GM23338 (cell line): ENCODE measurements at regions not wholly inside any gene's neighbourhood (a gene's known extent, or its start where the extent isn't known, plus 50 kb on each side); places are given as distances from the start of the nearest gene placed in this dataset.

ENCODE experiments used
- ATAC-seq: fragments of 200-7000 bp; cut with Tn5 transposase; 3 replicates; pipeline ENCODE4 v1.9.1; 2020
- DNase-seq: peaks from one replicate; pipeline ENCODE4 v3.0.0-alpha.2; 2015; ENCODE audit warnings: low spot score
- H2AFZ ChIP-seq: fragments of 200-600 bp; sonication (generic); 2 replicates; pipeline ENCODE4 v1.8.0; 2016; ENCODE audit warnings: antibody characterized with exemption, mild to moderate bottlenecking, moderate library complexity
- H3F3A ChIP-seq: fragments of 200-600 bp; sonication (generic); replicated peaks from 2 replicates; pipeline ENCODE4 v1.8.0; 2017; ENCODE audit warnings: antibody characterized with exemption, mixed run types, low read depth
- H3K27ac ChIP-seq: fragments of 200-600 bp; sonication (generic); 2 replicates; pipeline ENCODE4 v1.6.1; 2016; ENCODE audit warnings: low read depth
- H3K27me3 ChIP-seq: fragments of 200-600 bp; sonication (generic); 2 replicates; pipeline ENCODE4 v1.8.0; 2016; ENCODE audit warnings: mild to moderate bottlenecking, mixed run types, moderate library complexity; ENCODE audit not compliant: insufficient read depth
- H3K36me3 ChIP-seq: fragments of 200-600 bp; sonication (generic); 2 replicates; pipeline ENCODE4 v1.8.0; 2016; ENCODE audit warnings: mild to moderate bottlenecking; ENCODE audit not compliant: insufficient read depth
- H3K4me1 ChIP-seq: fragments of 200-600 bp; sonication (generic); 2 replicates; pipeline ENCODE4 v1.8.0; 2016; ENCODE audit warnings: mild to moderate bottlenecking, moderate library complexity; ENCODE audit not compliant: insufficient read depth
- H3K4me2 ChIP-seq: fragments of 200-600 bp; sonication (generic); 2 replicates; pipeline ENCODE4 v1.7.1; 2017; ENCODE audit warnings: mixed run types
- H3K4me3 ChIP-seq: fragments of 200-600 bp; sonication (generic); 2 replicates; pipeline ENCODE4 v1.6.1; 2016; ENCODE audit warnings: mixed run types
- H3K79me2 ChIP-seq: fragments of 200-600 bp; sonication (generic); replicated peaks from 2 replicates; pipeline ENCODE4 v1.8.0; 2017; ENCODE audit warnings: mild to moderate bottlenecking; ENCODE audit not compliant: insufficient read depth
- H3K9me2 ChIP-seq: fragments of 200-600 bp; sonication (generic); 2 replicates; pipeline ENCODE4 v1.8.0; 2017; ENCODE audit not compliant: insufficient read depth
- H4K20me1 ChIP-seq: fragments of 200-600 bp; sonication (generic); replicated peaks from 2 replicates; pipeline ENCODE4 v1.8.0; 2017; ENCODE audit warnings: mild to moderate bottlenecking; ENCODE audit not compliant: insufficient read depth
- H3K27ac Mint-ChIP-seq: 2 replicates; pipeline ENCODE4 v1.8.0; 2020; ENCODE audit warnings: inconsistent platforms, mild to moderate bottlenecking, moderate library complexity, mixed read lengths
- H3K27me3 Mint-ChIP-seq: 3 replicates; pipeline ENCODE4 v1.8.0; 2022; ENCODE audit warnings: low read depth, mild to moderate bottlenecking, moderate library complexity, mixed read lengths, inconsistent platforms; ENCODE audit not compliant: insufficient read depth, poor library complexity
- H3K36me3 Mint-ChIP-seq: 3 replicates; pipeline ENCODE4 v1.8.0; 2021; ENCODE audit warnings: low read depth, mild to moderate bottlenecking, inconsistent platforms, moderate library complexity, mixed read lengths
- H3K4me1 Mint-ChIP-seq: 3 replicates; pipeline ENCODE4 v1.8.0; 2020; ENCODE audit warnings: mild to moderate bottlenecking, inconsistent platforms, mixed read lengths
- H3K4me3 Mint-ChIP-seq: 3 replicates; pipeline ENCODE4 v1.8.0; 2021; ENCODE audit warnings: moderate library complexity, mild to moderate bottlenecking, inconsistent platforms, mixed read lengths
- H3K9me3 Mint-ChIP-seq: 3 replicates; pipeline ENCODE4 v1.8.0; 2020; ENCODE audit warnings: moderate library complexity, mild to moderate bottlenecking, inconsistent platforms, mixed read lengths
- CREB1 ChIP-seq: fragments of 250-450 bp; sonication (Bioruptor Pico); IDR thresholded peaks from 2 replicates; pipeline ENCODE4 v1.5.0; 2020; ENCODE audit warnings: low read depth, mild to moderate bottlenecking, moderate library complexity
- CTCF ChIP-seq, 2 experiments: fragments of 200-600 bp in 1 of 2; sonication (generic) in 1 of 2; conservative IDR thresholded peaks; 2 replicates each; pipeline versions ENCODE4 v1.5.1 to v1.6.1; 2016 to 2017; ENCODE audit warnings: antibody characterized with exemption in 2 of 2, low read depth in 2 of 2, mild to moderate bottlenecking in 2 of 2, moderate library complexity in 1 of 2
- ETS1 ChIP-seq: IDR thresholded peaks from 2 replicates; pipeline ENCODE4 v1.6.1; 2016; ENCODE audit warnings: antibody characterized with exemption
- EZH2 ChIP-seq: fragments of 200-600 bp; sonication (generic); IDR thresholded peaks from one replicate; pipeline ENCODE4 v1.8.0; 2017; ENCODE audit warnings: antibody characterized with exemption, mild to moderate bottlenecking, low read depth; ENCODE audit not compliant: unreplicated experiment
- EZH2phosphoT487 ChIP-seq: fragments of 200-600 bp; sonication (generic); IDR thresholded peaks from one replicate; pipeline ENCODE4 v1.8.1; 2018; ENCODE audit warnings: antibody characterized with exemption; ENCODE audit not compliant: unreplicated experiment
- JUNB ChIP-seq: IDR thresholded peaks from one replicate; pipeline ENCODE4 v1.6.1; 2016; ENCODE audit warnings: antibody characterized with exemption; ENCODE audit not compliant: unreplicated experiment
- NANOG ChIP-seq: IDR thresholded peaks from 2 replicates; pipeline ENCODE4 v1.6.1; 2016; ENCODE audit warnings: antibody characterized with exemption, borderline replicate concordance
- POLR2AphosphoS5 ChIP-seq: IDR thresholded peaks from 2 replicates; pipeline ENCODE4 v1.6.1; 2016; ENCODE audit warnings: antibody characterized with exemption, low read depth
- STAT1 ChIP-seq: IDR thresholded peaks from one replicate; pipeline ENCODE4 v1.6.1; 2016; ENCODE audit warnings: antibody characterized with exemption; ENCODE audit not compliant: unreplicated experiment
- ZNF114 ChIP-seq: fragments of 250-450 bp; sonication (Bioruptor Pico); IDR thresholded peaks from 2 replicates; pipeline ENCODE4 v1.5.0; 2020; ENCODE audit warnings: mild to moderate bottlenecking, moderate library complexity
- ZNF331 ChIP-seq: fragments of 250-450 bp; sonication (Bioruptor Pico); IDR thresholded peaks from 2 replicates; pipeline ENCODE4 v1.5.0; 2020; ENCODE audit warnings: low read depth, mild to moderate bottlenecking, moderate library complexity
- ZNF462 ChIP-seq: fragments of 250-450 bp; sonication (Bioruptor Pico); IDR thresholded peaks from 2 replicates; pipeline ENCODE4 v1.5.0; 2020; ENCODE audit warnings: mild to moderate bottlenecking, moderate library complexity
- TF ChIP-seq, protein P1 (sequence below): IDR thresholded peaks from one replicate; pipeline ENCODE4 v1.6.1; 2018; ENCODE audit warnings: antibody characterized with exemption; ENCODE audit not compliant: unreplicated experiment

DNA sequence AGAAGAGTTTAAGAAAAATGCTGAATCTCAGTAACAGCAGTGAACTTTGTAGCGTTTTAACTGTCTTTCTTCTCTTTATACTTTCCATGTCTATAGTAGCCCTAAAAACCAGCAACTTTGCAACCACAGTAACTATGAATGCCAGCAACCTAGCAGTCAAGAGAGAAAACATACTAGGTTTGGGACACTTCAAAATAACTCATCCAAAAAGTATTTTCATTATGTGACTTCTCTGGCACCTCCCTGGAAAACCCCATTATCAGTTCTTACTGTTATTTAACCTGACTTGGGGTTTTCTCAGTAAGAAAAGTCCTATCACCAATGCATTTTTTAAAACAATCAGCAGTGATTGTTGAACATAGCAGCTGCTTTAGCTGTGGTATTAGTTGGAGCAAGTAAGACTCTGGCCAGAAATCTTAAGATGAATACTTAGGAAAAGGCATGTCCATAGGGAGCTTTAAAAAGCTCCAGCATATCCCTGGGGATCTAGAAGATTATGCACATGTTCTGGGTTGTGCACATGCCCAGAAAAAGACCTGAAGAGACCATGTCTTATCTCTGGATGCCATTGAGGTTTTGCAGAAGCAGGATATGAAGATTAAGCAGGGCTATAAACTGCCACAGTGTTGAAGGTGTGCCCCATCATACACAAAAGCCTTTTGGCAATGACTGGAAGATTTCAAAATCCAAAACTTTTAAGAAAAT is 411.3 kb downstream of the CMPK2 start:
- no peak for TF ChIP-seq EZH2
- TF ChIP-seq EZH2phosphoT487: no peak
- TF ChIP-seq JUNB: no peak
- no peak for TF ChIP-seq CTCF (conservative IDR thresholded peaks at IDR 0.05; ENCODE audit: low read depth in 2 of 2)
- no peak for TF ChIP-seq STAT1
- TF ChIP-seq ZNF331 (CRISPR knock-in tag): no peak
- no peak for TF ChIP-seq CREB1 (CRISPR knock-in tag)
- TF ChIP-seq POLR2AphosphoS5: no peak
- TF ChIP-seq ZNF462 (CRISPR knock-in tag): no peak
- TF ChIP-seq ETS1: no peak
- TF ChIP-seq, protein P1, sequence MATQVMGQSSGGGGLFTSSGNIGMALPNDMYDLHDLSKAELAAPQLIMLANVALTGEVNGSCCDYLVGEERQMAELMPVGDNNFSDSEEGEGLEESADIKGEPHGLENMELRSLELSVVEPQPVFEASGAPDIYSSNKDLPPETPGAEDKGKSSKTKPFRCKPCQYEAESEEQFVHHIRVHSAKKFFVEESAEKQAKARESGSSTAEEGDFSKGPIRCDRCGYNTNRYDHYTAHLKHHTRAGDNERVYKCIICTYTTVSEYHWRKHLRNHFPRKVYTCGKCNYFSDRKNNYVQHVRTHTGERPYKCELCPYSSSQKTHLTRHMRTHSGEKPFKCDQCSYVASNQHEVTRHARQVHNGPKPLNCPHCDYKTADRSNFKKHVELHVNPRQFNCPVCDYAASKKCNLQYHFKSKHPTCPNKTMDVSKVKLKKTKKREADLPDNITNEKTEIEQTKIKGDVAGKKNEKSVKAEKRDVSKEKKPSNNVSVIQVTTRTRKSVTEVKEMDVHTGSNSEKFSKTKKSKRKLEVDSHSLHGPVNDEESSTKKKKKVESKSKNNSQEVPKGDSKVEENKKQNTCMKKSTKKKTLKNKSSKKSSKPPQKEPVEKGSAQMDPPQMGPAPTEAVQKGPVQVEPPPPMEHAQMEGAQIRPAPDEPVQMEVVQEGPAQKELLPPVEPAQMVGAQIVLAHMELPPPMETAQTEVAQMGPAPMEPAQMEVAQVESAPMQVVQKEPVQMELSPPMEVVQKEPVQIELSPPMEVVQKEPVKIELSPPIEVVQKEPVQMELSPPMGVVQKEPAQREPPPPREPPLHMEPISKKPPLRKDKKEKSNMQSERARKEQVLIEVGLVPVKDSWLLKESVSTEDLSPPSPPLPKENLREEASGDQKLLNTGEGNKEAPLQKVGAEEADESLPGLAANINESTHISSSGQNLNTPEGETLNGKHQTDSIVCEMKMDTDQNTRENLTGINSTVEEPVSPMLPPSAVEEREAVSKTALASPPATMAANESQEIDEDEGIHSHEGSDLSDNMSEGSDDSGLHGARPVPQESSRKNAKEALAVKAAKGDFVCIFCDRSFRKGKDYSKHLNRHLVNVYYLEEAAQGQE: no peak
- TF ChIP-seq NANOG: no peak
- no peak for TF ChIP-seq ZNF114 (CRISPR knock-in tag)
- Mint-ChIP-seq H3K9me3 (peaks cover 72% of the 10 kb centered on the region), H3K27me3 (no peaks in the 10 kb centered on the region), H3K4me3 (no peak overlapping the region), H3K4me1 (no peaks in the 10 kb centered on the region), H3K27ac (no peak overlapping the region), H3K36me3 (peaks cover 24% of the 10 kb centered on the region)
- Histone ChIP-seq H3K79me2 (no peaks in the 10 kb centered on the region), H3K4me3 (no peak overlapping the region), H3K4me1 (peaks cover 4% of the 10 kb centered on the region), H3K27me3 (no peaks in the 10 kb centered on the region), H3K27ac (no peak overlapping the region), H3K9me2 (no peaks in the 10 kb centered on the region), H3F3A (no peaks in the 10 kb centered on the region), H2AFZ (no peak overlapping the region), H3K36me3 (no peaks in the 10 kb centered on the region), H4K20me1 (no peaks in the 10 kb centered on the region), H3K4me2 (no peak overlapping the region)
- ATAC-seq (no peak), DNase-seq (no peak)
